ENCODE measurements at regions not wholly inside any gene's neighbourhood (a gene's known extent, or its start where the extent isn't known, plus 50 kb on each side); places are given as distances from the start of the nearest gene placed in this dataset.

DNA sequence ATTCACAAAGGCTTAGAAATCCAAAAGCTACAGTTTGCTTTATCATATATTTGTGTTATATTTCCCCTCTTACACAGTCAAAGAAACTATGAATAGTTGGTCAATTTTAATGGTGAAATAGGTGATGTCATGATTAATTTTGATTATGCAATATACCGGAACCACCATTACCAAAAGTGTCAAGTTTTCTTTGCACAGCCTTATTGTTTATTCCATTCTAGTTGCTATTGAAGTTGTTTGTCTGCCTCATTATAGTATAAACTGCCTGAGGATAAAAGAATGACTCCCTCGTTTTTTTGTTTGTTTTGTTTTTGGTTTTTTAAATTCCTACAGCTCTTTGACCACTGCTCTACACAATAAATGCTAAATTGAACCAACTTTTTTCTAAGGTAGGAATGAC lies 690.6 kb upstream of the ZP4 start (continued):
- TF ChIP-seq, protein P1, sequence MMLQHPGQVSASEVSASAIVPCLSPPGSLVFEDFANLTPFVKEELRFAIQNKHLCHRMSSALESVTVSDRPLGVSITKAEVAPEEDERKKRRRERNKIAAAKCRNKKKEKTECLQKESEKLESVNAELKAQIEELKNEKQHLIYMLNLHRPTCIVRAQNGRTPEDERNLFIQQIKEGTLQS (IDR thresholded peaks at IDR 0.05) = 0 out of 2 replicates have a peak, but pooled peaks have one; percentile 20
- TF ChIP-seq, protein P1 (CRISPR knock-in tag; conservative IDR thresholded peaks at IDR 0.05) = no peak
- no peak for TF ChIP-seq E2F3 (CRISPR knock-in tag; IDR thresholded peaks at IDR 0.05)
- TF ChIP-seq CEBPB (tag; IDR thresholded peaks at IDR 0.05) = peak; percentile 55; the same call in 1 of the 2 replicates
- TF ChIP-seq, protein P2, sequence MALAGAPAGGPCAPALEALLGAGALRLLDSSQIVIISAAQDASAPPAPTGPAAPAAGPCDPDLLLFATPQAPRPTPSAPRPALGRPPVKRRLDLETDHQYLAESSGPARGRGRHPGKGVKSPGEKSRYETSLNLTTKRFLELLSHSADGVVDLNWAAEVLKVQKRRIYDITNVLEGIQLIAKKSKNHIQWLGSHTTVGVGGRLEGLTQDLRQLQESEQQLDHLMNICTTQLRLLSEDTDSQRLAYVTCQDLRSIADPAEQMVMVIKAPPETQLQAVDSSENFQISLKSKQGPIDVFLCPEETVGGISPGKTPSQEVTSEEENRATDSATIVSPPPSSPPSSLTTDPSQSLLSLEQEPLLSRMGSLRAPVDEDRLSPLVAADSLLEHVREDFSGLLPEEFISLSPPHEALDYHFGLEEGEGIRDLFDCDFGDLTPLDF (CRISPR knock-in tag; IDR thresholded peaks at IDR 0.05) = no peak
- TF ChIP-seq, protein P3, sequence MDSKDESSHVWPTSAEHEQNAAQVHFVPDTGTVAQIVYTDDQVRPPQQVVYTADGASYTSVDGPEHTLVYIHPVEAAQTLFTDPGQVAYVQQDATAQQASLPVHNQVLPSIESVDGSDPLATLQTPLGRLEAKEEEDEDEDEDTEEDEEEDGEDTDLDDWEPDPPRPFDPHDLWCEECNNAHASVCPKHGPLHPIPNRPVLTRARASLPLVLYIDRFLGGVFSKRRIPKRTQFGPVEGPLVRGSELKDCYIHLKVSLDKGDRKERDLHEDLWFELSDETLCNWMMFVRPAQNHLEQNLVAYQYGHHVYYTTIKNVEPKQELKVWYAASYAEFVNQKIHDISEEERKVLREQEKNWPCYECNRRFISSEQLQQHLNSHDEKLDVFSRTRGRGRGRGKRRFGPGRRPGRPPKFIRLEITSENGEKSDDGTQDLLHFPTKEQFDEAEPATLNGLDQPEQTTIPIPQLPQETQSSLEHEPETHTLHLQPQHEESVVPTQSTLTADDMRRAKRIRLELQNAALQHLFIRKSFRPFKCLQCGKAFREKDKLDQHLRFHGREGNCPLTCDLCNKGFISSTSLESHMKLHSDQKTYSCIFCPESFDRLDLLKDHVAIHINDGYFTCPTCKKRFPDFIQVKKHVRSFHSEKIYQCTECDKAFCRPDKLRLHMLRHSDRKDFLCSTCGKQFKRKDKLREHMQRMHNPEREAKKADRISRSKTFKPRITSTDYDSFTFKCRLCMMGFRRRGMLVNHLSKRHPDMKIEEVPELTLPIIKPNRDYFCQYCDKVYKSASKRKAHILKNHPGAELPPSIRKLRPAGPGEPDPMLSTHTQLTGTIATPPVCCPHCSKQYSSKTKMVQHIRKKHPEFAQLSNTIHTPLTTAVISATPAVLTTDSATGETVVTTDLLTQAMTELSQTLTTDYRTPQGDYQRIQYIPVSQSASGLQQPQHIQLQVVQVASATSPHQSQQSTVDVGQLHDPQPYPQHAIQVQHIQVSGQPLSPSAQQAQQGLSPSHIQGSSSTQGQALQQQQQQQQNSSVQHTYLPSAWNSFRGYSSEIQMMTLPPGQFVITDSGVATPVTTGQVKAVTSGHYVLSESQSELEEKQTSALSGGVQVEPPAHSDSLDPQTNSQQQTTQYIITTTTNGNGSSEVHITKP (IDR thresholded peaks at IDR 0.05; ENCODE audit: partially characterized antibody) = no peak
- TF ChIP-seq, protein P4, sequence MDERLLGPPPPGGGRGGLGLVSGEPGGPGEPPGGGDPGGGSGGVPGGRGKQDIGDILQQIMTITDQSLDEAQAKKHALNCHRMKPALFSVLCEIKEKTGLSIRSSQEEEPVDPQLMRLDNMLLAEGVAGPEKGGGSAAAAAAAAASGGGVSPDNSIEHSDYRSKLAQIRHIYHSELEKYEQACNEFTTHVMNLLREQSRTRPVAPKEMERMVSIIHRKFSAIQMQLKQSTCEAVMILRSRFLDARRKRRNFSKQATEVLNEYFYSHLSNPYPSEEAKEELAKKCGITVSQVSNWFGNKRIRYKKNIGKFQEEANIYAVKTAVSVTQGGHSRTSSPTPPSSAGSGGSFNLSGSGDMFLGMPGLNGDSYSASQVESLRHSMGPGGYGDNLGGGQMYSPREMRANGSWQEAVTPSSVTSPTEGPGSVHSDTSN (CRISPR knock-in tag; IDR thresholded peaks at IDR 0.05; ENCODE audit: low read depth) = no peak
- TF ChIP-seq, protein P4 (tag; conservative IDR thresholded peaks at IDR 0.05; ENCODE audit: low read depth) = no peak
- TF ChIP-seq, protein P5, sequence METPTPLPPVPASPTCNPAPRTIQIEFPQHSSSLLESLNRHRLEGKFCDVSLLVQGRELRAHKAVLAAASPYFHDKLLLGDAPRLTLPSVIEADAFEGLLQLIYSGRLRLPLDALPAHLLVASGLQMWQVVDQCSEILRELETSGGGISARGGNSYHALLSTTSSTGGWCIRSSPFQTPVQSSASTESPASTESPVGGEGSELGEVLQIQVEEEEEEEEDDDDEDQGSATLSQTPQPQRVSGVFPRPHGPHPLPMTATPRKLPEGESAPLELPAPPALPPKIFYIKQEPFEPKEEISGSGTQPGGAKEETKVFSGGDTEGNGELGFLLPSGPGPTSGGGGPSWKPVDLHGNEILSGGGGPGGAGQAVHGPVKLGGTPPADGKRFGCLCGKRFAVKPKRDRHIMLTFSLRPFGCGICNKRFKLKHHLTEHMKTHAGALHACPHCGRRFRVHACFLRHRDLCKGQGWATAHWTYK (CRISPR knock-in tag; IDR thresholded peaks at IDR 0.05) = no peak
- TF ChIP-seq PRMT5 (CRISPR knock-in tag; IDR thresholded peaks at IDR 0.05) = no peak
- no peak for TF ChIP-seq ZNF212 (CRISPR knock-in tag; IDR thresholded peaks at IDR 0.05)

All from K562 (cell line).